Gastroesophageal sphincter (tissue), 4 donors: ENCODE measurements at regions not wholly inside any gene's neighbourhood (a gene's known extent, or its start where the extent isn't known, plus 50 kb on each side); places are given as distances from the start of the nearest gene placed in this dataset.

ENCODE experiments used
- ATAC-seq: fragments of 150-250 bp; one replicate; pipeline ENCODE4 v1.9.1; 2016; ENCODE audit warnings: mild to moderate bottlenecking, moderate library complexity
- H3K27ac ChIP-seq, 4 donors: fragments of 200-600 bp; sonication (generic) in 3 of 4; 1 replicate in 3 of 4; 2 replicates in 1 of 4; pipeline ENCODE4 v1.5.1; 2016 to 2019
- H3K27me3 ChIP-seq: fragments of 200-600 bp; sonication (generic); one replicate; pipeline ENCODE4 v1.5.1; 2019
- H3K36me3 ChIP-seq, 2 donors: fragments of 200-600 bp; sonication (generic); one replicate each; pipeline ENCODE4 v1.5.1; 2019; ENCODE audit warnings: control low read depth in 1 of 2
- H3K4me1 ChIP-seq, 3 donors: fragments of 200-600 bp; sonication (generic); 1 replicate in 2 of 3; 2 replicates in 1 of 3; pipeline ENCODE4 v1.5.1; 2016 to 2019; ENCODE audit warnings: control low read depth in 2 of 3
- H3K4me3 ChIP-seq, 2 donors: fragments of 200-600 bp; sonication (generic); one replicate each; pipeline ENCODE4 v1.5.1; 2019; ENCODE audit warnings: mild to moderate bottlenecking in 1 of 2, moderate library complexity in 1 of 2
- H3K9me3 ChIP-seq, 3 donors: fragments of 200-600 bp; sonication (generic); one replicate each; pipeline ENCODE4 v1.5.1; 2017 to 2019; ENCODE audit warnings: control low read depth in 2 of 3
- EP300 ChIP-seq: sonication (generic); formaldehyde crosslinking; IDR thresholded peaks from one replicate; pipeline ENCODE4 v1.6.1; 2017; ENCODE audit warnings: antibody characterized with exemption, mild to moderate bottlenecking
- POLR2A ChIP-seq, 2 donors: fragments of 450-650 bp; IDR thresholded peaks; one replicate each; pipeline ENCODE4 v1.6.1; 2017; ENCODE audit warnings: antibody characterized with exemption in 2 of 2, mild to moderate bottlenecking in 2 of 2, moderate library complexity in 1 of 2
- POLR2AphosphoS5 ChIP-seq: sonication (generic); formaldehyde crosslinking; IDR thresholded peaks from one replicate; pipeline ENCODE4 v1.6.1; 2017; ENCODE audit warnings: antibody characterized with exemption
- WGBS, 2 donors: methylation state at CpG; one replicate each; pipeline ENCODE4 v1.1.5; 2018; ENCODE audit warnings: low coverage in 1 of 2; 5-methylcytosine and 5-hydroxymethylcytosine counted together
- TF ChIP-seq, protein P1 (sequence below), 4 experiments: fragments of 200-600 bp in 2 of 4; fragments of 450-650 bp in 2 of 4; sonication (generic) in 1 of 4; IDR thresholded peaks; one replicate each; pipeline ENCODE4 v1.5.1; 2017 to 2019; ENCODE audit warnings: antibody characterized with exemption in 4 of 4, mild to moderate bottlenecking in 2 of 4, moderate library complexity in 2 of 4

DNA sequence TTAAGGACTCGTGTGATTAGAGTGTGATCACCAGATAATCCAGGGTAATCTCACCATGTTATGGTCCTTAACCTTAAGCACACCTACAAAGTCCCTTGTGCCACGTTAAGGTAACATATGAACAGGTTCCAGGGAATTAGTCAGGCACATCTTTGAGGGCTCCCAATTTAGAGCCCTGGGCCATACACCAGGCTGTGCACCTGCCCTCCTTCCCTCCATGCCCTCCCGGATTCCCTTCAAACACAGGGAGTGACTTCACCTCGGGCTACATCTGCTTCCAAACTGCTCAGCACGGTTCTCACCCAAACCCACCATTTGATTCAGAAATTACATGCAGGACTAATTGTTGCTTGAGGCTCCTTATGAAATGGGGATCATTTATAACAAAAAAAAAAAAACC is 93.9 kb upstream of the HABP2 start:
- TF ChIP-seq POLR2A (IDR thresholded peaks at IDR 0.05) (no peak), POLR2AphosphoS5 (no peak), EP300 (no peak)
- TF ChIP-seq, protein P1, sequence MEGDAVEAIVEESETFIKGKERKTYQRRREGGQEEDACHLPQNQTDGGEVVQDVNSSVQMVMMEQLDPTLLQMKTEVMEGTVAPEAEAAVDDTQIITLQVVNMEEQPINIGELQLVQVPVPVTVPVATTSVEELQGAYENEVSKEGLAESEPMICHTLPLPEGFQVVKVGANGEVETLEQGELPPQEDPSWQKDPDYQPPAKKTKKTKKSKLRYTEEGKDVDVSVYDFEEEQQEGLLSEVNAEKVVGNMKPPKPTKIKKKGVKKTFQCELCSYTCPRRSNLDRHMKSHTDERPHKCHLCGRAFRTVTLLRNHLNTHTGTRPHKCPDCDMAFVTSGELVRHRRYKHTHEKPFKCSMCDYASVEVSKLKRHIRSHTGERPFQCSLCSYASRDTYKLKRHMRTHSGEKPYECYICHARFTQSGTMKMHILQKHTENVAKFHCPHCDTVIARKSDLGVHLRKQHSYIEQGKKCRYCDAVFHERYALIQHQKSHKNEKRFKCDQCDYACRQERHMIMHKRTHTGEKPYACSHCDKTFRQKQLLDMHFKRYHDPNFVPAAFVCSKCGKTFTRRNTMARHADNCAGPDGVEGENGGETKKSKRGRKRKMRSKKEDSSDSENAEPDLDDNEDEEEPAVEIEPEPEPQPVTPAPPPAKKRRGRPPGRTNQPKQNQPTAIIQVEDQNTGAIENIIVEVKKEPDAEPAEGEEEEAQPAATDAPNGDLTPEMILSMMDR (IDR thresholded peaks at IDR 0.05): no peak
- no peak overlapping the region for H3K27ac ChIP-seq
- ATAC-seq: no peak
- 80 to 83% methylated on average over 3 to 5 of the region's 5 CpGs for WGBS, 2 donors
- H3K9me3 ChIP-seq: no peaks in the 10 kb centered on the region
- no peak overlapping the region for H3K4me3 ChIP-seq
- H3K36me3 ChIP-seq: no peaks in the 10 kb centered on the region
- no peaks in the 10 kb centered on the region for H3K27me3 ChIP-seq
- peaks cover 0 to 12% (median 0%) of the 10 kb centered on the region in 3 donors for H3K4me1 ChIP-seq

DNA sequence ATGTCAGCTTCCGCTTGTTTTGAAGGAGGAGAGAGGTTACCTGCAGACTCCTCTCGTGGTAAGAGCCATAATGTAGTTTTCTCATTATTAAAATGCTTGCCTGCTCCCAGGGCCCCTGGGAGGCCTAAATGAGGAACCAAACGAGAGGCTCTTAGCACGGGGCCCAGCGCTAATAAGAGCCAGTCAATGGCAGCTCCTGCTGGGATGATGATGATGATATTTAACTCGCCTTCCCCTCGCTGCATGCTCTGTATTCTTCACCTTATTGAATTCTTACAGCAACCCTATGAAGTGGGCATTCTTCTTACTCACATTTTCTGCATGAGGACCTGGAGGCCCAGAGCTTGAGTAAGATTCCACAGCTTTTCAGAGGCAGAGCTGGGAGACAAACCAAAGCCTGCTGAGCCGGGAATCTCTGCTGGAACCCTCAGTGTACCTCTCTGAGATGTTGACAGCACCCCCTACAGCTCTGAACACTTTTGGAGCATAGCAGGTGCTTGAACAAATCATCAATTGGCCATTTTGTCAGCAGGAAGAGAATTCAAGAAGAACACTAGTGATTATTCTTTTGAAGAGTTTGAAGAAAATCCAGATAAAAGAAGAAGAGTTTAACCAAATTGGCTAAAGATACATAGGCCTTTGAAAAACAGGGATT is 93.1 kb upstream of the HABP2 start:
- 75 to 77% methylated on average over 2 to 7 of the region's 8 CpGs for WGBS, 2 donors
- no peaks in the 10 kb centered on the region for H3K9me3 ChIP-seq
- peaks cover 0 to 6% (median 0%) of the 10 kb centered on the region in 3 donors for H3K4me1 ChIP-seq
- H3K4me3 ChIP-seq: no peak overlapping the region
- H3K27me3 ChIP-seq: no peaks in the 10 kb centered on the region
- ATAC-seq: no peak
- H3K27ac ChIP-seq: no peak overlapping the region
- TF ChIP-seq POLR2A (IDR thresholded peaks at IDR 0.05) (no peak), EP300 (no peak), POLR2AphosphoS5 (no peak)
- TF ChIP-seq, protein P1 (IDR thresholded peaks at IDR 0.05): no peak
- no peaks in the 10 kb centered on the region for H3K36me3 ChIP-seq

DNA sequence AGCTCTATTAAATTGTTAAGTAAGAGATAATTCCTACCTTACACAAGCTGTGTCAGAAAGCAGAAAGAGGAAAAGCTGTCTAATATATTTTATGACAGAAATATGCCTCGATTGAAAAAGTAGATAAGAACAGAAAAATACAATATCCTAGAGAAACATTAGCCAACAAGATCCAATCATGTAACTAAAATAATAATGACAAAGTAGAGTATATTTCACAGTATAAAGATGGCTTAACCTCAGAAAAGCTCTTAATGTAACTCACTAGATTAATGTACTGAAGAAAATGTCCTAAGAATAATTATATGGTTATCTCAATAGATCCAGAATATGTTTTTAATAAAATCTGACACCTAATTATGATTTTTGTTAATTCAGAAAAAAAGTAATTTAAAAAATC is 89.8 kb upstream of the HABP2 start:
- Histone ChIP-seq H3K4me1 (peaks cover 0 to 6% (median 0%) of the 10 kb centered on the region in 3 donors), H3K27ac (no peak overlapping the region), H3K4me3 (no peak overlapping the region), H3K36me3 (no peaks in the 10 kb centered on the region), H3K9me3 (no peaks in the 10 kb centered on the region), H3K27me3 (no peaks in the 10 kb centered on the region)
- TF ChIP-seq POLR2A (IDR thresholded peaks at IDR 0.05) (no peak), POLR2AphosphoS5 (no peak), EP300 (no peak)
- TF ChIP-seq, protein P1 (IDR thresholded peaks at IDR 0.05): no peak
- ATAC-seq: no peak
- WGBS, 2 donors: 25 to 33% methylated on average over 1 of the region's 1 CpG

DNA sequence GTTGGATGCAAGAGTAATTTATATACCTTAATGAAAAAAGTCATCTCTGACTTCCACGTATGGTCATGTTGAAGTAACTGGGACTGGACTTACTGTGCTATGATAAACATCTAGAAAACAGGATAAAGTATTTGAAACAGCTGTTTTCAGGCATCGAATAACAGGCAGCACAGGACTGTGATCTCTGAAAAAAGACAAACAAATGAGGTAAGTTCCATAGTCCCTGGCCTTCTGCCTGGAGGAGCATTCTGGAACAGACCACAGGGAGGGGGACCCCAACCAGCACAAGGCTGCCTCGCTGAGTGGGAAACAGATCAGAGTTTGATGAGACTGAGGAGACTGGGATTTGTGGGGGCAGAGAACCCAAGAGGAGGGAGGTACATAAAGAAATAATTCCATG is 89.1 kb upstream of the HABP2 start:
- no peak overlapping the region for H3K4me3 ChIP-seq
- WGBS, 2 donors: 12 to 23% methylated on average over 3 of the region's 3 CpGs
- peak overlapping the region in 1 of 4 donors; percentile 14 for H3K27ac ChIP-seq
- no peaks in the 10 kb centered on the region for H3K9me3 ChIP-seq
- ATAC-seq: no peak
- TF ChIP-seq EP300 (no peak), POLR2AphosphoS5 (no peak), POLR2A (IDR thresholded peaks at IDR 0.05) (no peak)
- TF ChIP-seq, protein P1 (IDR thresholded peaks at IDR 0.05): no peak
- no peaks in the 10 kb centered on the region for H3K27me3 ChIP-seq
- H3K36me3 ChIP-seq: no peaks in the 10 kb centered on the region
- peaks cover 0 to 6% (median 0%) of the 10 kb centered on the region in 3 donors for H3K4me1 ChIP-seq

DNA sequence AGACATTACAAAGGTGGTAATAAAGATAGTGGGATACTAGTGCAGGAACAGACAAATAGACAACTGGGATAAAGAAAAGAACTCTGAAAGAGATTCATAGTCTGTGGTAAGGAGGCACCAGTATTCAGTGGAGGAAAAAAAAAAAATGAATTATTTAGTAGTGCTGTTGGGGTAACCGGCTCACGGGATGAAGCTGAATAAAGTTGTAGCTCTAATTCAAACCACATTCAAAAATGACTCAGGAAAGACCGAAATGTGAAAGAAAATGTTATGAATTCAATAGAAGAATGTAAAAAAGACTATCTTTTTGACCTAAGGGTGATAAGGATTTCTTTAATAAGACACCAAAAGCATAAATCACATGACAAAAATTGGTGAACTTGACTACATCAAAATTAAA is 83.1 kb upstream of the HABP2 start:
- no peaks in the 10 kb centered on the region for H3K27me3 ChIP-seq
- H3K36me3 ChIP-seq: no peaks in the 10 kb centered on the region
- no peak for ATAC-seq
- TF ChIP-seq EP300 (no peak), POLR2A (IDR thresholded peaks at IDR 0.05) (no peak), POLR2AphosphoS5 (no peak)
- TF ChIP-seq, protein P1 (IDR thresholded peaks at IDR 0.05): no peak
- no peak overlapping the region for H3K27ac ChIP-seq
- peaks cover 0 to 9% (median 4%) of the 10 kb centered on the region in 3 donors for H3K4me1 ChIP-seq
- no peaks in the 10 kb centered on the region for H3K9me3 ChIP-seq
- 88 to 100% methylated on average over 1 to 3 of the region's 3 CpGs for WGBS, 2 donors
- H3K4me3 ChIP-seq: no peak overlapping the region
